ENCODE measurements at regions not wholly inside any gene's neighbourhood (a gene's known extent, or its start where the extent isn't known, plus 50 kb on each side); places are given as distances from the start of the nearest gene placed in this dataset.
A peak's percentile ranks its signal among the peaks of the same experiment; 100 is the strongest.

GRCh38 chr16:55056585-55057401, 126.1 kb downstream of the IRX5 start:
- Histone ChIP-seq H3K27me3 (peaks cover 3 to 8% of the 10 kb centered on the region in 2 donors), H3K4me1 (no peaks in the 10 kb centered on the region), H3K27ac (no peak overlapping the region), H3K36me3 (no peaks in the 10 kb centered on the region), H3K9me3 (no peaks in the 10 kb centered on the region), H3K4me3 (peak overlapping the region in 1 of 3 donors; percentile 16)
- peak in 1 of 3 donors; percentile 21 for DNase-seq
- WGBS (ENCODE audit: insufficient coverage, low coverage, low lambda C conversion rate, missing lambda C conversion rate): 6% methylated on average over 39 of the region's 64 CpGs
- intact Hi-C loops (cut with DNase I): no loop called here
- ATAC-seq: peak in 1 of 4 donors; percentile 15
- TF ChIP-seq CTCF (IDR thresholded peaks at IDR 0.05) (no peak), POLR2A (IDR thresholded peaks at IDR 0.05) (no peak)

DNA sequence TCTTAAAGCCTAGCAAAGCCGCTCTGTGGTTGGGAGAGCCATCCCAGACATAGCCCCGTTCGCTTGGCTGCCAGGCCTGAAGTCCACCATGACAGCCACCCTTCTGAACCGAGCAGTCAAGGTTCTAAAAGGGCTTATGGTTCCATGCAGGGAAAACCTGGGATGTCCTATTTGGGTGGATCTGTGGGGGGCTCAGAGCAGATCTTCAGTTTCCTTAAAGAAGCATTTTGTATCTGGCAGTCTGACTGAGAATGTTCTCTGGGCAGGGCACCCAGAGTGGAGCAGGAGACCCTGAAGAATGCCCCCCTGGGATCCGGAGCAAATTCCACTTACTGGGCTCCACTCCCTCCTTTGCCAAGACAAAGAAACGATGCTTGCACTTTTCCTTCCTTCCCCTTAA, 127.2 kb downstream of the IRX5 start:
- WGBS (ENCODE audit: insufficient coverage, low coverage, low lambda C conversion rate, missing lambda C conversion rate): 51% methylated on average over 3 of the region's 6 CpGs

GRCh38 chr16:55058576-55058975, 127.9 kb downstream of the IRX5 start:
- intact Hi-C loops (cut with DNase I): no loop called here
- no peaks in the 10 kb centered on the region for H3K4me1 ChIP-seq
- no peak overlapping the region for H3K27ac ChIP-seq
- H3K27me3 ChIP-seq: peaks cover 3 to 8% of the 10 kb centered on the region in 2 donors
- no peak overlapping the region for H3K4me3 ChIP-seq
- DNase-seq (no peak), ATAC-seq (no peak)
- 61% methylated on average over 2 of the region's 4 CpGs for WGBS (ENCODE audit: insufficient coverage, low coverage, low lambda C conversion rate, missing lambda C conversion rate)
- TF ChIP-seq CTCF (IDR thresholded peaks at IDR 0.05): no peak
- TF ChIP-seq POLR2A (IDR thresholded peaks at IDR 0.05): no peak
- no peaks in the 10 kb centered on the region for H3K9me3 ChIP-seq
- H3K36me3 ChIP-seq: no peaks in the 10 kb centered on the region

More for the DNA sequence above, 127.2 kb downstream of the IRX5 start:
- ATAC-seq: no peak
- DNase-seq: no peak
- intact Hi-C loops (cut with DNase I): no loop called here
- Histone ChIP-seq H3K4me3 (no peak overlapping the region), H3K27ac (no peak overlapping the region), H3K4me1 (no peaks in the 10 kb centered on the region), H3K27me3 (peaks cover 3 to 8% of the 10 kb centered on the region in 2 donors), H3K36me3 (no peaks in the 10 kb centered on the region), H3K9me3 (no peaks in the 10 kb centered on the region)
- TF ChIP-seq CTCF (IDR thresholded peaks at IDR 0.05) (no peak), POLR2A (IDR thresholded peaks at IDR 0.05) (no peak)

GRCh38 chr16:55059146-55059545, 128.5 kb downstream of the IRX5 start:
- no peak overlapping the region for H3K4me3 ChIP-seq
- no peak for TF ChIP-seq CTCF (IDR thresholded peaks at IDR 0.05)
- no peak for TF ChIP-seq POLR2A (IDR thresholded peaks at IDR 0.05)
- no peak for DNase-seq
- ATAC-seq: no peak
- no peaks in the 10 kb centered on the region for H3K4me1 ChIP-seq
- WGBS (ENCODE audit: insufficient coverage, low coverage, low lambda C conversion rate, missing lambda C conversion rate): 29% methylated on average over 1 of the region's 2 CpGs
- H3K36me3 ChIP-seq: no peaks in the 10 kb centered on the region
- no peaks in the 10 kb centered on the region for H3K9me3 ChIP-seq
- intact Hi-C loops (cut with DNase I): no loop called here
- H3K27ac ChIP-seq: no peak overlapping the region
- peaks cover 3 to 8% of the 10 kb centered on the region in 2 donors for H3K27me3 ChIP-seq
